ENCODE measurements at regions not wholly inside any gene's neighbourhood (a gene's known extent, or its start where the extent isn't known, plus 50 kb on each side); places are given as distances from the start of the nearest gene placed in this dataset.

GRCh38 chr6:167442245-167442644 is 117.4 kb downstream of the TTLL2 start:
- peak; percentile 4 to 11 for DNase-seq

GRCh38 chr6:167442796-167443680 is 118.2 kb downstream of the TTLL2 start:
- no peak for DNase-seq

- DNase-seq = no peak
Observed at GRCh38 chr6:167444602-167445346, 119.9 kb downstream of the TTLL2 start.

GRCh38 chr6:167445568-167445967 is 120.7 kb downstream of the TTLL2 start:
- no peak for DNase-seq

- no peak for DNase-seq
Observed at GRCh38 chr6:167446046-167446445, 121.2 kb downstream of the TTLL2 start.

- DNase-seq = no peak
Observed at GRCh38 chr6:167446971-167447370, 122.1 kb downstream of the TTLL2 start.

- DNase-seq = no peak
Observed at GRCh38 chr6:167448378-167448777, 123.5 kb downstream of the TTLL2 start.

- DNase-seq = no peak
Observed at GRCh38 chr6:167449094-167449861, 124.4 kb downstream of the TTLL2 start.

- DNase-seq = no peak
Observed at GRCh38 chr6:167450626-167451025, 125.7 kb downstream of the TTLL2 start.

- no peak for DNase-seq
Observed at GRCh38 chr6:167452338-167453081, 127.6 kb downstream of the TTLL2 start.

- DNase-seq = no peak
Observed at GRCh38 chr6:167453082-167453446, 128.2 kb downstream of the TTLL2 start.

GRCh38 chr6:167454003-167454402 is 129.1 kb downstream of the TTLL2 start:
- DNase-seq = no peak

- DNase-seq = no peak
Observed at GRCh38 chr6:167455371-167455770, 130.5 kb downstream of the TTLL2 start.

GRCh38 chr6:167462514-167463312 is 137.8 kb downstream of the TTLL2 start:
- DNase-seq = no peak

GRCh38 chr6:167464177-167464576 is 139.3 kb downstream of the TTLL2 start:
- no peak for DNase-seq

- DNase-seq = no peak
Observed at GRCh38 chr6:167465482-167465881, 140.6 kb downstream of the TTLL2 start.

GRCh38 chr6:167467282-167467681 is 142.4 kb downstream of the TTLL2 start:
- no peak for DNase-seq

- no peak for DNase-seq
Observed at GRCh38 chr6:167467793-167468431, 143.0 kb downstream of the TTLL2 start.

GRCh38 chr6:167469101-167469500 is 144.2 kb downstream of the TTLL2 start:
- DNase-seq = no peak

GRCh38 chr6:167469672-167470071 is 144.8 kb downstream of the TTLL2 start:
- DNase-seq = no peak
